ENCODE measurements at regions not wholly inside any gene's neighbourhood (a gene's known extent, or its start where the extent isn't known, plus 50 kb on each side); places are given as distances from the start of the nearest gene placed in this dataset.

DNA sequence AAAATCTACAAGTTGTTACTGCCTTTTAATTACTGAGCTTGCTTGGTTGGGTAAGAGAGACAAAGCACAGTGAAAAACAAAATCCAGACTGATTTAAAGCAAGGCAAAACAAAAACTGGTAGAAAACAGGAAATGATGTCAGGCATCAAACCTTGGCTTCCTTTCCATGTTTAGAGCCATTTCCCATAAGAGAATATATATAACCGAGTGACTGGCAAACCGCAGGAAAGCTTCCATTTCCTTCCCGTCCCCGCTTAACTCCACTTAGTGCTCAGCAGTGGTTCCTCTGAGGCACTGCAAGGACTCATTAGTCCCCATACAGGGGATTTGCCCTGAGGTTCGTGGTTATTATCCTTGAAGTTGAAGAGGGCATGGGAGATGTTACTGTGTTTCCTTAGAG is 446.3 kb downstream of the LPIN1 start:
- Histone ChIP-seq H3K9me3 (ENCODE audit: control insufficient read depth, insufficient read depth, low read length) (no peaks in the 10 kb centered on the region), H3K27me3 (ENCODE audit: control insufficient read depth, insufficient read depth, low read length) (no peaks in the 10 kb centered on the region), H3K4me3 (ENCODE audit: low read depth, low read length) (no peak overlapping the region), H3K27ac (ENCODE audit: low read depth, low read length) (no peak overlapping the region), H3K36me3 (ENCODE audit: control insufficient read depth, insufficient read depth, low read length) (no peaks in the 10 kb centered on the region), H3K4me1 (ENCODE audit: control insufficient read depth, insufficient read depth, low read length) (no peaks in the 10 kb centered on the region)
- no peak for DNase-seq (ENCODE audit: low read depth in 4 of 6, low spot score in 6 of 6)
- WGBS (ENCODE audit: insufficient coverage): 80% methylated on average over 2 of the region's 5 CpGs

DNA sequence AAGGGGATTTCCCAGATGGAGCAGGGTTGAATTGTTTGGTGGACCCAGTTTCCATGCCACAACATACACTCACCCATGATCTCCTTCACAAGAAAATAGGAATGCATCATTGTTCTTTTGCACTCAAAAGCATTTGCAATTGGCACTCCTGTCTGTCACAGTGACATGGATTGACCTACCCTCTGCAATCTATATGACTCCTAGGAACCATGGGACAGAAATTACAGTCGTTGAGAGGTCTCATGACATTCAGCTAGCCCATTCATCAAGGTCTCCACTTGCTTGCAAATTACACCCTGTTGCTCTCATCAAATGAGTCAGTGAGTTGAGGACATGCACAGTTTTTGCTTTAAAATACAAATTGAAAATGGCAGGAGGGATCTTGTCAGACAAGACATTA is 448.5 kb downstream of the LPIN1 start:
- Histone ChIP-seq H3K9me3 (ENCODE audit: control insufficient read depth, insufficient read depth, low read length) (no peaks in the 10 kb centered on the region), H3K4me3 (ENCODE audit: low read depth, low read length) (no peak overlapping the region), H3K27me3 (ENCODE audit: control insufficient read depth, insufficient read depth, low read length) (no peaks in the 10 kb centered on the region), H3K27ac (ENCODE audit: low read depth, low read length) (no peak overlapping the region), H3K4me1 (ENCODE audit: control insufficient read depth, insufficient read depth, low read length) (no peaks in the 10 kb centered on the region), H3K36me3 (ENCODE audit: control insufficient read depth, insufficient read depth, low read length) (no peaks in the 10 kb centered on the region)
- DNase-seq (ENCODE audit: low read depth in 4 of 6, low spot score in 6 of 6): no peak
- 88% methylated on average over 1 of the region's 1 CpG for WGBS (ENCODE audit: insufficient coverage)

DNA sequence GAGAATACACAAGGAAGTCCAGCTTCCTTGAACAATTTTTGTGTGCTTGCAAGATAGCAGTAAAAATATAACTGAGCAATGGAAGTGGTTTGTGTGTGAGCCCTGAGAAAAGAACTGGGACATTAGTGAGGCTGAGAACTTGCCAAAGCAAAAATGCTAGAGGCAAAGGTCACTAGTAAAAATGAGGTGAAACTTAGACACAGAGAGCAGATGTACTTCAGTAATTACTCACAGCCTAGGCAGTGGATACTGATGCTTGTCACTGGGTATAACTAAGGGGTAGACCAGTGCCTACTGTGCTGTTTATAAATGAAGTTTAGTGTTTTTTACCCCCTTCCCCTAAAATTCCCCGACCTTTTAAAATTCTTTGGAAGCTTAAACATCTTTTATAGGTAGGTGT is 450.1 kb downstream of the LPIN1 start:
- Histone ChIP-seq H3K27ac (ENCODE audit: low read depth, low read length) (no peak overlapping the region), H3K27me3 (ENCODE audit: control insufficient read depth, insufficient read depth, low read length) (no peaks in the 10 kb centered on the region), H3K4me1 (ENCODE audit: control insufficient read depth, insufficient read depth, low read length) (no peaks in the 10 kb centered on the region), H3K4me3 (ENCODE audit: low read depth, low read length) (no peak overlapping the region), H3K9me3 (ENCODE audit: control insufficient read depth, insufficient read depth, low read length) (no peaks in the 10 kb centered on the region), H3K36me3 (ENCODE audit: control insufficient read depth, insufficient read depth, low read length) (no peaks in the 10 kb centered on the region)
- DNase-seq (ENCODE audit: low read depth in 4 of 6, low spot score in 6 of 6): no peak
- WGBS (ENCODE audit: insufficient coverage): no CpG with 5 or more reads among the region's 1 CpG

DNA sequence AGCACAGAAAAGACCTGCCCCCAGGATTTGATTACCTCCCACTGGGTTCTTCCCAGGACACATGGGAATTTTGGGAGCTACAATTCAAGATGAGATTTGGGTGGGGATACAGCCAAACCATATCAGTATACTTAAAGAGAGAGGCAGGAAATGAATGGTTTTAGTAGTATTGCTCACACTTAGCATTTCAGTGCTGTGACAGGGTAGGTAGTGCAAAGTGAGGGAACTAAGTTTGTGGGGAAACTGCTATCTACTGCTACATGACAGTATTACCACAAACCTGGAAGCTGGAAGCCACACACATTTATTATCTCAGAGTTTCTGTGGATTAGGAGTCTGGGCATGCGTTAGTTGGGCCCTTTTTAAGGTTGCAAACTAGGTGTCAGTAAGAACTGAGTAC is 450.7 kb downstream of the LPIN1 start:
- H3K9me3 ChIP-seq (ENCODE audit: control insufficient read depth, insufficient read depth, low read length): no peaks in the 10 kb centered on the region
- H3K36me3 ChIP-seq (ENCODE audit: control insufficient read depth, insufficient read depth, low read length): no peaks in the 10 kb centered on the region
- no peaks in the 10 kb centered on the region for H3K27me3 ChIP-seq (ENCODE audit: control insufficient read depth, insufficient read depth, low read length)
- no peak overlapping the region for H3K27ac ChIP-seq (ENCODE audit: low read depth, low read length)
- no peak for DNase-seq (ENCODE audit: low read depth in 4 of 6, low spot score in 6 of 6)
- H3K4me1 ChIP-seq (ENCODE audit: control insufficient read depth, insufficient read depth, low read length): no peaks in the 10 kb centered on the region
- H3K4me3 ChIP-seq (ENCODE audit: low read depth, low read length): no peak overlapping the region
- whole genome bisulfite sequencing (ENCODE audit: insufficient coverage): 100% methylated on average over 1 of the region's 1 CpG

DNA sequence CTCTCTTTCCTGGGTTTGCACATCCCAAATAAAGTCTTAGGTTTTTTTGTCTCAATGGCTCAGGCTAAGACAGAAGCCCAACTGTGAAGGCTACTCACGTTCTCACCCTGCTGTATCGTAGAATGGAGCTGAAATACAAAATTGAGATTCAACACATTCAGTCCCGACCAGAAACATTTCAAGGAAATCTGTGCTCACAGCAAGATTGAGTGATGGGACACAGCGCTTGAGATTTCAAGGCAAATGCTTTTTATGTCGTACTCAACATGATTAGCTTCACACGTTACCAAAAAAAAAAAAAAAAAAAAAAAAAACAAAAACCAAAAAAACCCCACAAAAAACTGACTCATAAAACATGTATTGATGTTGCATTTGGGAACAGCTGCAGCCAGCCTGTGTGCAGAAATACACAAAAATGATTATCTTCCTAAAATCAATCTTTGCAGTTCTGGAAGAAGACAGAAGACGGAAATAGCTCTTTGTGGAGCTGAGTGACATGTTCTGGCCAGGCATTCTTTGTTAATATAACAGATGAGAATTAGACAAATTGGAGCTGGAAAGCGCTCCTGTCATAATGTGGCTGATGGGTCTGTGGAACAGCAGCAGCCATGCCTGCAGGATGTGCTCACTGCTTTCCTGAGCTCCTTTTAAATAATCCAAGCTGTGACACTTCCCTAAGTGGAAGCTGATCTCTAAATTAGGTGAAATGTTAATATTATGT is 453.2 kb downstream of the LPIN1 start:
- Histone ChIP-seq H3K9me3 (ENCODE audit: control insufficient read depth, insufficient read depth, low read length) (no peaks in the 10 kb centered on the region), H3K36me3 (ENCODE audit: control insufficient read depth, insufficient read depth, low read length) (no peaks in the 10 kb centered on the region), H3K27me3 (ENCODE audit: control insufficient read depth, insufficient read depth, low read length) (no peaks in the 10 kb centered on the region), H3K27ac (ENCODE audit: low read depth, low read length) (no peak overlapping the region), H3K4me3 (ENCODE audit: low read depth, low read length) (no peak overlapping the region), H3K4me1 (ENCODE audit: control insufficient read depth, insufficient read depth, low read length) (no peaks in the 10 kb centered on the region)
- WGBS (ENCODE audit: insufficient coverage): 65% methylated on average over 5 of the region's 8 CpGs
- peak in 2 of 6 donors; percentile 21 to 76 for DNase-seq (ENCODE audit: low read depth in 4 of 6, low spot score in 6 of 6)

DNA sequence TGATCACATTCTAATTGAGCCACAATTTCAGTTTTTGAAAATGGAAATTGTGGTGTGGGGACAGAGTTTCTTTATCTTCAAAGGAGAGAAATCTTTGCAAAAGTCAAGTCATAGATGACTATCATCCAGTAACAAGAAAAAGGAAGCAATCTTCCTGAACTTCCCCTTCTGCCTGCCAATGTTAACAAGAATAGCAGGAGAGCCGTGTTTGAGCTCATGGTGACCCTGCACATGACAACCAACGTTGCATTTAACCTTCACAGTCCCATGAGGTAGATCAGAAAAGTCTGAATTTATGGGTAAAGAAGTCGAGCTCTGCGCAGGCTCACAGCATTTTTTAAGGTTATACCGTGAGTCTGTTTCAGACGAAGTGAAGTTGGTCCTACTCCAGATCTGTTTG is 454.9 kb downstream of the LPIN1 start:
- no peaks in the 10 kb centered on the region for H3K9me3 ChIP-seq (ENCODE audit: control insufficient read depth, insufficient read depth, low read length)
- H3K4me3 ChIP-seq (ENCODE audit: low read depth, low read length): no peak overlapping the region
- H3K4me1 ChIP-seq (ENCODE audit: control insufficient read depth, insufficient read depth, low read length): no peaks in the 10 kb centered on the region
- no peak overlapping the region for H3K27ac ChIP-seq (ENCODE audit: low read depth, low read length)
- no peaks in the 10 kb centered on the region for H3K36me3 ChIP-seq (ENCODE audit: control insufficient read depth, insufficient read depth, low read length)
- WGBS (ENCODE audit: insufficient coverage): 100% methylated on average over 1 of the region's 6 CpGs
- no peaks in the 10 kb centered on the region for H3K27me3 ChIP-seq (ENCODE audit: control insufficient read depth, insufficient read depth, low read length)
- DNase-seq (ENCODE audit: low read depth in 4 of 6, low spot score in 6 of 6): no peak

DNA sequence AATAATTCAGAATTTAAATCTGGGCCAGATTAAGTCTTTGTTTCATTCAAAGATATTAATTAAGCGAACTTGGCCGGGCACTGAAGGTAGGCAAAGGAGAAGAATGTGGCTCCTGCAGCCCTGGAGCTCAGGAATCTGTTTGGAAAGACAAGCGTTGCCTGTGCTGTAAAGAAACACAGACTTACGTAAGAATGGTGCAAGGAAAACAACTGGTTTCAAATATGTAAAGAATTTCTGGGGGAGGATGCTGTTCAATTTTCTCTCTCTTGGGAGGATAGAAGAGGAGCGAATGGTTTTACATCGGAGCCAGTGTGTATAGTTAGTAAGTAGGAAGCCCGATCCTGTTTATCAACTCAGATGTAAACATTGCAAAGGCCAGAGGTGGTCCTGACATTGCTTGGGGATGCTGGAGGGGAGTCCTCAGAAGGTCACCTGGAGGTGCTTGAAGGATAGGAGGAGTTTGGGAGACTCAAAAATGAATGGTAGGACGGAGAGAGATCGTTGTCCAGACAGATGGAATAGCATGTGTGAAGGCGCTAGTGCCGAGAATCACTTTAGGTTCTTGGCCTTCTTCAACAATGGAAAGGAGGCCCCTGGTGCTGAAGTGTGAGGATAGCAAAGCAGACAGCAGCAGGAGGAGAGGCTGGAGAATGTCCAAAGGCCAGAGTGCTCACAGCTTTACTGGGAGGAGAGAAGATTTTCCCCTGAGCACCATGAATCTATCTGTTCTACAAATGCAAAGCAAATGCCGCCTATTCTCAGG is 456.1 kb downstream of the LPIN1 start:
- no peak overlapping the region for H3K27ac ChIP-seq (ENCODE audit: low read depth, low read length)
- H3K4me3 ChIP-seq (ENCODE audit: low read depth, low read length): no peak overlapping the region
- no peaks in the 10 kb centered on the region for H3K9me3 ChIP-seq (ENCODE audit: control insufficient read depth, insufficient read depth, low read length)
- no peaks in the 10 kb centered on the region for H3K27me3 ChIP-seq (ENCODE audit: control insufficient read depth, insufficient read depth, low read length)
- no peaks in the 10 kb centered on the region for H3K4me1 ChIP-seq (ENCODE audit: control insufficient read depth, insufficient read depth, low read length)
- peak in 1 of 6 donors; percentile 30 for DNase-seq (ENCODE audit: low read depth in 4 of 6, low spot score in 6 of 6)
- 80% methylated on average over 11 of the region's 12 CpGs for WGBS (ENCODE audit: insufficient coverage)
- H3K36me3 ChIP-seq (ENCODE audit: control insufficient read depth, insufficient read depth, low read length): no peaks in the 10 kb centered on the region

DNA sequence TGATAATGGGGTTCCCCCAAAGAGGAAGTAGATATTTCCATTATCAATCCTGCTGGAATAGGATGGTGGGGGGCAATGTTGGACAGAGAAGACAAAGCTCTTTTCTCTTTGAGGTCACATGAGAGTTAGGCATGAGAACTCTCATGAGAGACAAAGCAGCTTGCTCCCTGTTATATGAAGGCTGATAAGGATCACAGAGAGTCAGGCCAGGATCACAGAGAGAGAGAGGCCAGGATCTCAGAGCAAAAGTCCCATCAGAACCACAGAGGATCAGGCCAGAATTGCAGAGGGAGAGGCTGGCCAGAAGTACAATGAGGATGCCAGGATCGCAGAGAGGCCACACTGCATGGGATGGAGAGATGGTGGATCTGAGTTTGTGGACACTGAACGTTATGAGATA is 457.1 kb downstream of the LPIN1 start:
- no peaks in the 10 kb centered on the region for H3K27me3 ChIP-seq (ENCODE audit: control insufficient read depth, insufficient read depth, low read length)
- H3K9me3 ChIP-seq (ENCODE audit: control insufficient read depth, insufficient read depth, low read length): no peaks in the 10 kb centered on the region
- 85% methylated on average over 2 of the region's 2 CpGs for WGBS (ENCODE audit: insufficient coverage)
- no peak for DNase-seq (ENCODE audit: low read depth in 4 of 6, low spot score in 6 of 6)
- H3K27ac ChIP-seq (ENCODE audit: low read depth, low read length): no peak overlapping the region
- no peaks in the 10 kb centered on the region for H3K36me3 ChIP-seq (ENCODE audit: control insufficient read depth, insufficient read depth, low read length)
- no peak overlapping the region for H3K4me3 ChIP-seq (ENCODE audit: low read depth, low read length)
- H3K4me1 ChIP-seq (ENCODE audit: control insufficient read depth, insufficient read depth, low read length): no peaks in the 10 kb centered on the region

DNA sequence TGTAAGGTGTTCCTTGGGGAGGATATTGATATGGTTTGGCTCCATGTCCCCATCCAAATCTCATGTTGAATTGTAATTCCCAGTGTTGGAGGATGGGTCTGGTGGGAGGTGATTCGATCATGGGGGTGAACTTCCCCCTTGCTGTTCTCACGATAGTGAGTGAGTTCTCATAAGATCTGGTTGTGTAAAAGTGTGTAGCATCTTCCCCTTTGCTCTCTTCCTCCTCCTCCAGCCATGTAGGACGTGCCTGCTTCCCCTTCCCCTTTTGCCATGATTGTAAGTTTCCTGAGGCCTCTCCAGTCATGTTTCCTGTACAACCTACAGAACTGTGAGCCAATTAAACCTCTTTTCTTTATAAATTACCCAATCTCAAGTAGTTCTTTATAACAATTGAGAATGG is 458.7 kb downstream of the LPIN1 start:
- Histone ChIP-seq H3K27ac (ENCODE audit: low read depth, low read length) (no peak overlapping the region), H3K4me3 (ENCODE audit: low read depth, low read length) (no peak overlapping the region), H3K4me1 (ENCODE audit: control insufficient read depth, insufficient read depth, low read length) (no peaks in the 10 kb centered on the region), H3K36me3 (ENCODE audit: control insufficient read depth, insufficient read depth, low read length) (no peaks in the 10 kb centered on the region), H3K9me3 (ENCODE audit: control insufficient read depth, insufficient read depth, low read length) (no peaks in the 10 kb centered on the region), H3K27me3 (ENCODE audit: control insufficient read depth, insufficient read depth, low read length) (no peaks in the 10 kb centered on the region)
- WGBS (ENCODE audit: insufficient coverage): no CpG with 5 or more reads among the region's 3 CpGs
- DNase-seq (ENCODE audit: low read depth in 4 of 6, low spot score in 6 of 6): no peak

DNA sequence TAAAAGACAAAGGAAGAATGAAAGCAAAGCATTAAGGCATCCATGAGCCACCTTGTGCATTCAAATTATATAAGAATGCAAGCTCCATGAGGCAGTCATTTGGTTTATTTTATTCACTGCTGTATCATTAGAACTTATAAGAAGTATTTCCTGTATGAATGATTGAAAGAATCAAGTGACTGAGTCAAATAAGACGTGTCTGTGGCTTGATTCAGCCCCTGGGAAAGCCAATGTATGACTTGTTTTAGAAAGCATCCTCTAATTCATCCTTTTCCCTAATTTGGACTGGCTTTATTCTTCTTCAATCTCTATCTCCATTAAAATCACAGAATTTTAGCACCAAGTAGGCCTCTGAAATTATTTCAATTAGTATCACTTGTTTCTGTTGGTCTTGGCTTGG is 461.1 kb downstream of the LPIN1 start:
- Histone ChIP-seq H3K27ac (ENCODE audit: low read depth, low read length) (no peak overlapping the region), H3K36me3 (ENCODE audit: control insufficient read depth, insufficient read depth, low read length) (no peaks in the 10 kb centered on the region), H3K4me1 (ENCODE audit: control insufficient read depth, insufficient read depth, low read length) (no peaks in the 10 kb centered on the region), H3K9me3 (ENCODE audit: control insufficient read depth, insufficient read depth, low read length) (no peaks in the 10 kb centered on the region), H3K27me3 (ENCODE audit: control insufficient read depth, insufficient read depth, low read length) (no peaks in the 10 kb centered on the region), H3K4me3 (ENCODE audit: low read depth, low read length) (no peak overlapping the region)
- no peak for DNase-seq (ENCODE audit: low read depth in 4 of 6, low spot score in 6 of 6)
- WGBS (ENCODE audit: insufficient coverage): no CpG with 5 or more reads among the region's 1 CpG
